OCI-LY7 (cell line): ENCODE measurements at regions not wholly inside any gene's neighbourhood (a gene's known extent, or its start where the extent isn't known, plus 50 kb on each side); places are given as distances from the start of the nearest gene placed in this dataset.

Experiments used
- BruUV-seq: library from RNA; stranded (reverse); fragments of 400-500 nt; replicated peaks from 2 replicates; lab custom pipeline; 2021; lab: Mats Ljungman, UMichigan
- CTCF ChIA-PET: fragments of 300-600 bp; sonication (Branson Sonifier 250); formaldehyde crosslinking; loops from one replicate; lab custom pipeline; 2022; ENCODE audit warnings: antibody characterized with exemption; ENCODE audit not compliant: unreplicated experiment; lab: Charles Lee
- POLR2A ChIA-PET: fragments of 300-600 bp; sonication (Branson Sonifier 250); formaldehyde crosslinking; loops from one replicate; lab custom pipeline; 2022; ENCODE audit warnings: antibody characterized with exemption; lab: Charles Lee
- DNase-seq: peaks from one replicate; pipeline ENCODE4 v3.0.0-alpha.2; 2015; ENCODE audit warnings: low spot score
- H2AFZ ChIP-seq: fragments of 200-600 bp; sonication (generic), shearing (Covaris generic); 2 replicates; pipeline ENCODE4 v1.6.1; 2014; ENCODE audit warnings: mild to moderate bottlenecking, antibody characterized with exemption, low read length, moderate library complexity
- H3K27ac ChIP-seq: fragments of 200-600 bp; sonication (generic); 2 replicates; pipeline ENCODE4 v1.5.1; 2014; ENCODE audit warnings: mixed run types, low read depth, mild to moderate bottlenecking, moderate library complexity, low read length, inconsistent platforms; ENCODE audit not compliant: poor library complexity, severe bottlenecking
- H3K36me3 ChIP-seq: fragments of 200-600 bp; sonication (generic); 2 replicates; pipeline ENCODE4 v1.6.1; 2014; ENCODE audit warnings: mild to moderate bottlenecking, antibody characterized with exemption, low read length, moderate library complexity, mixed read lengths; ENCODE audit not compliant: insufficient read depth
- H3K4me1 ChIP-seq: fragments of 200-600 bp; sonication (generic); 2 replicates; pipeline ENCODE4 v1.5.1; 2014; ENCODE audit warnings: mild to moderate bottlenecking, low read length; ENCODE audit not compliant: insufficient read depth, poor library complexity, severe bottlenecking
- H3K4me2 ChIP-seq: fragments of 200-600 bp; sonication (generic); 2 replicates; pipeline ENCODE4 v1.6.1; 2014; ENCODE audit warnings: mild to moderate bottlenecking, low read length
- H3K4me3 ChIP-seq: fragments of 200-600 bp; sonication (generic); 2 replicates; pipeline ENCODE4 v1.5.1; 2014; ENCODE audit warnings: mild to moderate bottlenecking, low read depth, low read length; ENCODE audit not compliant: poor library complexity, severe bottlenecking
- H3K79me2 ChIP-seq: fragments of 200-600 bp; sonication (generic); 2 replicates; pipeline ENCODE4 v1.6.1; 2016; ENCODE audit warnings: low read depth, mild to moderate bottlenecking, low read length, moderate library complexity, mixed read lengths; ENCODE audit not compliant: insufficient read depth
- H3K9me2 ChIP-seq: fragments of 200-600 bp; sonication (generic); 2 replicates; pipeline ENCODE4 v1.6.1; 2016; ENCODE audit warnings: mild to moderate bottlenecking, low read length, mixed read lengths; ENCODE audit not compliant: insufficient read depth
- H3K9me3 ChIP-seq: fragments of 200-600 bp; sonication (generic); 2 replicates; pipeline ENCODE4 v1.6.1; 2014; ENCODE audit warnings: mild to moderate bottlenecking, mixed run types, low read length, mixed read lengths
- H4K20me1 ChIP-seq: fragments of 200-600 bp; sonication (generic); 2 replicates; pipeline ENCODE4 v1.6.1; 2014; ENCODE audit warnings: mild to moderate bottlenecking, antibody characterized with exemption, low read length, moderate library complexity, mixed read lengths; ENCODE audit not compliant: insufficient read depth
- EZH2phosphoT487 ChIP-seq: fragments of 200-600 bp; sonication (generic); IDR thresholded peaks from 2 replicates; pipeline ENCODE4 v1.6.1; 2018; ENCODE audit warnings: low read depth, borderline replicate concordance, mild to moderate bottlenecking, mixed run types, antibody characterized with exemption, low read length, moderate library complexity, mixed read lengths
- intact Hi-C: fragments of 100-400 bp; cut with micrococcal nuclease; formaldehyde crosslinking; loops from one replicate; pipeline ENCODE4 v1.10.0; 2022; ENCODE audit not compliant: unreplicated experiment
- TF ChIP-seq, protein P1 (sequence below): fragments of 200-600 bp; sonication (generic); conservative IDR thresholded peaks from 2 replicates; pipeline ENCODE4 v1.5.1; 2014; ENCODE audit warnings: mild to moderate bottlenecking, antibody characterized with exemption, low read length, moderate library complexity, mixed read lengths

DNA sequence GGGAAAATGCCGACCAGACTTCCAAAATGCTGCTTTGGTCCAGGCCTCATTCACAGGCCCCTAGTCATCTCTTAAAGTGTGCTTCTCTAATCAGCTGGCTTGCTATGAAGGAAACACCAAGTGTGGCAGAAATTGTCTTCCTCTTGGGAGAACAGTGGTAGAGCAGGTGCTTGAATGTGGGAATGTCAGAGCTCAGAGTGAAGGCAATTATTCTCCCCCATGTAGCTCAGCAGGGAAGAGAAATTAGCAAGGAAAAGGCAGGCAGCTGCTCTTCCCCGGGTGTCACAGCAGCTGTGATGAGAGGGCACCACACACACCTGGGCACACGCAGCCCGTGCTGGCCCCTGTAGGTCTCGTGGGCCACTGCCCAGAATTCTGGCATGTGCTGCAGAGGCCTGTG is 358.5 kb downstream of the WDR72 start:
- Histone ChIP-seq H3K36me3 (no peaks in the 10 kb centered on the region), H3K79me2 (no peaks in the 10 kb centered on the region), H2AFZ (no peak overlapping the region), H3K4me1 (no peaks in the 10 kb centered on the region), H3K27ac (no peak overlapping the region), H3K4me3 (no peak overlapping the region), H3K9me2 (no peaks in the 10 kb centered on the region), H3K4me2 (no peak overlapping the region), H4K20me1 (no peaks in the 10 kb centered on the region), H3K9me3 (no peaks in the 10 kb centered on the region)
- ChIA-PET CTCF (no interaction called here), POLR2A (no interaction called here)
- DNase-seq, result no peak
- TF ChIP-seq, protein P1, sequence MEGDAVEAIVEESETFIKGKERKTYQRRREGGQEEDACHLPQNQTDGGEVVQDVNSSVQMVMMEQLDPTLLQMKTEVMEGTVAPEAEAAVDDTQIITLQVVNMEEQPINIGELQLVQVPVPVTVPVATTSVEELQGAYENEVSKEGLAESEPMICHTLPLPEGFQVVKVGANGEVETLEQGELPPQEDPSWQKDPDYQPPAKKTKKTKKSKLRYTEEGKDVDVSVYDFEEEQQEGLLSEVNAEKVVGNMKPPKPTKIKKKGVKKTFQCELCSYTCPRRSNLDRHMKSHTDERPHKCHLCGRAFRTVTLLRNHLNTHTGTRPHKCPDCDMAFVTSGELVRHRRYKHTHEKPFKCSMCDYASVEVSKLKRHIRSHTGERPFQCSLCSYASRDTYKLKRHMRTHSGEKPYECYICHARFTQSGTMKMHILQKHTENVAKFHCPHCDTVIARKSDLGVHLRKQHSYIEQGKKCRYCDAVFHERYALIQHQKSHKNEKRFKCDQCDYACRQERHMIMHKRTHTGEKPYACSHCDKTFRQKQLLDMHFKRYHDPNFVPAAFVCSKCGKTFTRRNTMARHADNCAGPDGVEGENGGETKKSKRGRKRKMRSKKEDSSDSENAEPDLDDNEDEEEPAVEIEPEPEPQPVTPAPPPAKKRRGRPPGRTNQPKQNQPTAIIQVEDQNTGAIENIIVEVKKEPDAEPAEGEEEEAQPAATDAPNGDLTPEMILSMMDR, result no peak
- TF ChIP-seq EZH2phosphoT487, result no peak
- no TSS peak for BruUV-seq
- intact Hi-C loops, result no loop called here

DNA sequence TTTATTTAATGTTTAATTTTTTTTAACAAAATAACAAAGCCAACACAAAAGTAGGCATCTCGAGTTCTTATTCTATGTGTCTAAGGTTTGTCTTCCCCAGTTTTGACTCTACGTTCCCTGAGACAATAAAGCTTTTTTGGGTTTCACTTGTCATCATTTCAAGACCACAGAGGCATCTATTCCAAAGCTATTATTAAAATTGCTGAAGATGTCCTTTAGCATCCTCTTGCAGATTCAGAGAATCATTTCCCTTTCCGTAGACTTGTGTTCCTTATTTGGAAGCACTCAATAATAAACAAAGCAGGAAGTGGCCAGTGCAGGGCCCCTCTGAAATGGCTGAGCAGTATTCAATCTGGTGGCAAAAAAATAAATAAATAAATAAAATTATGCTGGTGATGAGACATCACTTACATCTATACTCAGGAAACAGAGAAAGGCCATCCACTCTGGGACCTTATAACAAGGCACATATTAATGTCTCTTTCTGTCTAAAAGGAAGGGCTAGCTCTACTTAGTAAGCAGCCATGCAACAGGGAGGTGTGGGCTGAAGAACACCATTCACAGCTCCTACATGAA is 362.3 kb downstream of the WDR72 start:
- no peaks in the 10 kb centered on the region for H3K4me1 ChIP-seq
- no TSS peak for BruUV-seq
- TF ChIP-seq EZH2phosphoT487, result no peak
- TF ChIP-seq, protein P1, result no peak
- no peak for DNase-seq
- H4K20me1 ChIP-seq, result no peaks in the 10 kb centered on the region
- no peak overlapping the region for H3K4me2 ChIP-seq
- ChIA-PET POLR2A (no interaction called here), CTCF (no interaction called here)
- H3K9me3 ChIP-seq, result no peaks in the 10 kb centered on the region
- no peak overlapping the region for H3K27ac ChIP-seq
- H3K79me2 ChIP-seq, result no peaks in the 10 kb centered on the region
- H3K4me3 ChIP-seq, result no peak overlapping the region
- H3K9me2 ChIP-seq, result no peaks in the 10 kb centered on the region
- intact Hi-C loops, result no loop called here
- H2AFZ ChIP-seq, result no peak overlapping the region
- H3K36me3 ChIP-seq, result no peaks in the 10 kb centered on the region

DNA sequence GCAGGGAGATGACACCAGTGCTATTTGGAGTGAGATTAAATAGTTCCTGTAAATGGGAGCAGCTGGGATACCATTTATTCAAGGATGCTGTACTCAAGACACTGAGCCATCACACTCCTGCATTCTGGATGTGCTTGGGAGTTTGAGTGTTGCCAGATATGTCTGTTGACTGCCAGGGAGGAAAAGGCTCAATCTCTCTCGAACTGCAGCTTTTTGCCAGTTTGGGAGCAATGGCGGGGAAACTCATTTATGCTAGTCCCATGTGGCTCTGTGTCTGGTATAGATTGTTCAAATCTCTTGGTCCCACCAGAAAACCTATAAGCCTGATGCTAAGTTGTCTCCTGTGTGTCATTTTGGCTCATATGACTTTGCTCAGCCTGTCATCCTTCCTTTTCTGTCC is 363.6 kb downstream of the WDR72 start:
- no TSS peak for BruUV-seq
- Histone ChIP-seq H3K9me2 (no peaks in the 10 kb centered on the region), H3K9me3 (no peaks in the 10 kb centered on the region), H4K20me1 (no peaks in the 10 kb centered on the region), H3K79me2 (no peaks in the 10 kb centered on the region), H3K27ac (no peak overlapping the region), H3K4me3 (no peak overlapping the region), H3K36me3 (no peaks in the 10 kb centered on the region), H3K4me2 (no peak overlapping the region), H3K4me1 (no peaks in the 10 kb centered on the region), H2AFZ (no peak overlapping the region)
- ChIA-PET CTCF (no interaction called here), POLR2A (interaction anchor here (0.9 kb wide), 1 partner anchor 11 kb away, joined by 3 read pairs; no protein-coding TSS in a partner anchor)
- DNase-seq, result no peak
- intact Hi-C loops, result no loop called here
- TF ChIP-seq, protein P1, result no peak
- TF ChIP-seq EZH2phosphoT487, result no peak
